ENCODE measurements at regions not wholly inside any gene's neighbourhood (a gene's known extent, or its start where the extent isn't known, plus 50 kb on each side); places are given as distances from the start of the nearest gene placed in this dataset.
"Not testable (repeated sequence)": the region's sequence is repeated elsewhere in the genome, so short reads cannot be mapped to it uniquely, and the experiment has no call there.

DNA sequence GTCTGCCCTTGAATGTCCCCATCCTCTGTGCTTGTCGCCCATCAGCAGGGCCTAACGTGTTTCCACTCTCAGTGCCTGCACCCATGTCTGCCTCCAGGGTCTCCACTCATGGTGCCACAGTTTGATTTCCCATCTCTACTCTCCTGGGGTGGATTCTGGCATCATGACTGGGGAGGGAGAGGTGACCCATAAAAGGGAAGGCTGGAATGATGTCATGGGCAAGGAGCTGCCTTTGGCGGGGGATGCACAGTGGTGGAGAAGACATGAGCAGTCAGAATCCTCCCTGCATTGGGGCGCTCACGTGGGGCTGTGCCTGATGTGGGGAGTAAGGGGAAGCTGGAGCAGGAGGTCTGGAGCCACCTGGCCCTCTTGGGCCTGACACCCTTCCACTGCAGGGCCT is 100.9 kb downstream of the USP22 start:
- TF ChIP-seq, protein P1, sequence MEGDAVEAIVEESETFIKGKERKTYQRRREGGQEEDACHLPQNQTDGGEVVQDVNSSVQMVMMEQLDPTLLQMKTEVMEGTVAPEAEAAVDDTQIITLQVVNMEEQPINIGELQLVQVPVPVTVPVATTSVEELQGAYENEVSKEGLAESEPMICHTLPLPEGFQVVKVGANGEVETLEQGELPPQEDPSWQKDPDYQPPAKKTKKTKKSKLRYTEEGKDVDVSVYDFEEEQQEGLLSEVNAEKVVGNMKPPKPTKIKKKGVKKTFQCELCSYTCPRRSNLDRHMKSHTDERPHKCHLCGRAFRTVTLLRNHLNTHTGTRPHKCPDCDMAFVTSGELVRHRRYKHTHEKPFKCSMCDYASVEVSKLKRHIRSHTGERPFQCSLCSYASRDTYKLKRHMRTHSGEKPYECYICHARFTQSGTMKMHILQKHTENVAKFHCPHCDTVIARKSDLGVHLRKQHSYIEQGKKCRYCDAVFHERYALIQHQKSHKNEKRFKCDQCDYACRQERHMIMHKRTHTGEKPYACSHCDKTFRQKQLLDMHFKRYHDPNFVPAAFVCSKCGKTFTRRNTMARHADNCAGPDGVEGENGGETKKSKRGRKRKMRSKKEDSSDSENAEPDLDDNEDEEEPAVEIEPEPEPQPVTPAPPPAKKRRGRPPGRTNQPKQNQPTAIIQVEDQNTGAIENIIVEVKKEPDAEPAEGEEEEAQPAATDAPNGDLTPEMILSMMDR (IDR thresholded peaks at IDR 0.05; ENCODE audit: borderline replicate concordance, insufficient read depth, low read depth, low read length), result no peak
- H3K4me3 ChIP-seq (ENCODE audit: low read depth, low read length), result no peak overlapping the region

DNA sequence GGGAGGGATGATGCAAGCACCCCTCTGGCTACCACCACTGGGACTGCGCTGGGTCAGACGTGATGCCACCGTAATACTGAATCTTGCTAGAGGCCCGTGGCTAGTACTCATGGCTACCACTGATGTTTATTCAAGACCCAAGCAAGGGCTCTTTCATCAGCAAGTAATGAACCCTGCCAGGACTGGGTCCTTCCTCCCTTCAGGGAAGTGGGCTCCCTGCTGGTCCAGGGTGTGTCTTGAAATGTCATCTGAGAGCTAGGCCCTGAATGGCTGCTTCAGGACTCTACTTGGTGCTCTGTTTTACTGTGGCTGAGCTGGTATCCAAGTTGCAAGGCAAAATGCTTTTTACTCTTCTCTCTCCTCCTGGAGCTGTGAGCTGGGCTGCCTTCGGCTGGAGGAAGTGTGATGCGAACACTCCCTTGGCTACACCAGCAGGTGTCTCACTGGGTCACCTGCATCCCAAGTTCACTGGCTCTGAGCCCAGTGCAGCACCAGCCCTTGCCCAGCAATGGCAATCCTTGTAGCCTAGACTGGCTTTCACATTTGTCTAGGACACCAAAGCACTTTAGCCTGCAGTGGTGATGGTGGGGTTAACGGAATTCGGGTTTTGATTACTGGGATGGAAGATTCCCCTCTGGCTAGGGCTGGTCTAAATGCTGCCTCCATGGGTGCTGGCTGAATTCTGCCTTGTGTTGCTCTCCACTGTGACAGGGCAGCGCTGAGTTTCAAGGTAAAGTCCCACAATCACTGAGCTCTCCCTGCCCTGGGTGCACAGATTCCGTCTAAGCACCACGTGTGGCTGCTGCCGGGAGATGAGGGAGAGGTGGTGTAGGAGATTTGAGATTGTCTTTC is 98.6 kb downstream of the USP22 start:
- no peak overlapping the region for H3K4me3 ChIP-seq (ENCODE audit: low read depth, low read length)
- TF ChIP-seq, protein P1 (IDR thresholded peaks at IDR 0.05; ENCODE audit: borderline replicate concordance, insufficient read depth, low read depth, low read length), result peak; percentile 62

DNA sequence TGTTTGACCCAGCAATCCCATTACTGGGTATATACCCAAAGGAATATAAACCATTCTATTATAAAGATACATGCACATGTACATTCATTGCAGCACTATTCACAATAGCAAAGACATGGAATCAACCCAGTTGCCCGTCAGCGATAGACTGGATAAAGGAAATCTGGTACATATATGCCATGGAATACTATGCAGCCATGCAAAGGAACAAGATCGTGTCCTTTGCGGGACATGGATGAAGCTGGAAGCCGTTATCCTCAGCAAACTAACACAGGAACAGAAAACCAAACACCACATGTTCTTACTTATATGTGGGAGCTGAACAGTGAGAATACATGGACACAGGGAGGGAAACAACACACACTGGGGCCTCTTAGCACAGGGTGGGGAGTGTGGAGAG is 95.1 kb downstream of the USP22 start:
- H3K4me3 ChIP-seq (ENCODE audit: low read depth, low read length), result not testable (repeated sequence)

DNA sequence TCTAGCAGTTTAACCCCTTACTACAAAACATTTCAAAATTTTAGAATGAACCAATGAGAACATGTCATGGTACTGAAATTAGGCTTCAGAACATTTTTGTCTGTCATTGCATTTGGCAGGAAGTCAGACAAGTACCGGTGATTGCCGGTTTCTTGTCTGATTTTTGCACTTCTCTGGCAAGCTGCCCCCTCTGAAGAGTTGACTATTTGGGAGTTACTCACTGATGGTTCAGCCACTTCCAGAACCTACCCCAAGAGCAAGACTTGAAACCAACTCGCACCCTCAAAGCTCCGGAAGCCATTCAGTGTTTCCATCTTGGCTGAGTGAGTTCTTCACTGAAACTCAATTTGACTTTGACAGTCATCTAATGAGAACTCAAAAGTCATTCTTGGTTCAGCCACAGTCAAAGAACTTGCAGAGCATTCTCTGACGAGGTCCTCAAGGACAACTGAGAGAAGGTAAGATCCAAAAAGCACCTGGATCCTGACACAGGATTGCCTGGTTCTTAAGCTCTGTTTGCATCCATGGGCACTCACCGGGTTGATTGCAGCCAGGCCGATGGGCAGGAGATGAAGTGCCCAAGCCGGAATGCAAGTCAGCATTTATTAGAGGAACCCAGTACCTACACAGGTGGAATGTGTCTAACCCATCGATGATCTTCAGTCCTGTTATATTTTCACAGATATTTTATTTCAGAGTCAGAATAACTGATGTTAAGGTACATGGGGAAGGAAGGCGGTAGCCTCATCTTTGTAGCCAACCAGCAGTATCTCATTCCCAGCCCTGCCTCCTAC is 93.6 kb downstream of the USP22 start:
- TF ChIP-seq, protein P1 (IDR thresholded peaks at IDR 0.05; ENCODE audit: borderline replicate concordance, insufficient read depth, low read depth, low read length), result no peak
- no peak overlapping the region for H3K4me3 ChIP-seq (ENCODE audit: low read depth, low read length)

All from GM12875 (cell line).